ENCODE measurements at regions not wholly inside any gene's neighbourhood (a gene's known extent, or its start where the extent isn't known, plus 50 kb on each side); places are given as distances from the start of the nearest gene placed in this dataset.

GRCh38 chr1:239707615-239708014 lies 321.2 kb downstream of the CHRM3 start:
- Histone ChIP-seq H3K4me3 (ENCODE audit: low read depth, low read length) (no peak overlapping the region), H3K27me3 (ENCODE audit: control insufficient read depth, insufficient read depth, low read length) (no peaks in the 10 kb centered on the region), H3K79me2 (no peaks in the 10 kb centered on the region), H3K9me3 (ENCODE audit: control insufficient read depth, low read length) (no peaks in the 10 kb centered on the region), H3K4me1 (no peaks in the 10 kb centered on the region), H2AFZ (no peak overlapping the region), H3K36me3 (ENCODE audit: control insufficient read depth, insufficient read depth, low read length) (no peaks in the 10 kb centered on the region), H3K9ac (no peak overlapping the region), H3K4me2 (ENCODE audit: low read length) (no peak overlapping the region), H3K27ac (no peak overlapping the region)
- no peak for TF ChIP-seq CTCF (IDR thresholded peaks at IDR 0.05)

- Histone ChIP-seq H3K27me3 (ENCODE audit: control insufficient read depth, insufficient read depth, low read length) (no peaks in the 10 kb centered on the region), H3K4me1 (no peaks in the 10 kb centered on the region), H3K79me2 (no peaks in the 10 kb centered on the region), H2AFZ (no peak overlapping the region), H3K4me2 (ENCODE audit: low read length) (no peak overlapping the region), H3K9me3 (ENCODE audit: control insufficient read depth, low read length) (no peaks in the 10 kb centered on the region), H3K4me3 (ENCODE audit: low read depth, low read length) (no peak overlapping the region), H3K9ac (no peak overlapping the region), H3K36me3 (ENCODE audit: control insufficient read depth, insufficient read depth, low read length) (no peaks in the 10 kb centered on the region), H3K27ac (no peak overlapping the region)
- no peak for TF ChIP-seq CTCF (IDR thresholded peaks at IDR 0.05)
Measured at GRCh38 chr1:239708622-239709021, 322.3 kb downstream of the CHRM3 start.

GRCh38 chr1:239711768-239712167 lies 325.4 kb downstream of the CHRM3 start:
- H3K27ac ChIP-seq, result no peak overlapping the region
- H3K9ac ChIP-seq, result no peak overlapping the region
- no peak overlapping the region for H2AFZ ChIP-seq
- H3K9me3 ChIP-seq (ENCODE audit: control insufficient read depth, low read length), result no peaks in the 10 kb centered on the region
- H3K27me3 ChIP-seq (ENCODE audit: control insufficient read depth, insufficient read depth, low read length), result no peaks in the 10 kb centered on the region
- no peak for TF ChIP-seq CTCF (IDR thresholded peaks at IDR 0.05)
- no peak overlapping the region for H3K4me2 ChIP-seq (ENCODE audit: low read length)
- H3K79me2 ChIP-seq, result no peaks in the 10 kb centered on the region
- H3K4me1 ChIP-seq, result no peaks in the 10 kb centered on the region
- no peaks in the 10 kb centered on the region for H3K36me3 ChIP-seq (ENCODE audit: control insufficient read depth, insufficient read depth, low read length)
- no peak overlapping the region for H3K4me3 ChIP-seq (ENCODE audit: low read depth, low read length)

- no peak overlapping the region for H3K4me3 ChIP-seq (ENCODE audit: low read depth, low read length)
- H3K36me3 ChIP-seq (ENCODE audit: control insufficient read depth, insufficient read depth, low read length), result no peaks in the 10 kb centered on the region
- H3K27me3 ChIP-seq (ENCODE audit: control insufficient read depth, insufficient read depth, low read length), result no peaks in the 10 kb centered on the region
- H2AFZ ChIP-seq, result no peak overlapping the region
- no peak overlapping the region for H3K9ac ChIP-seq
- no peak overlapping the region for H3K4me2 ChIP-seq (ENCODE audit: low read length)
- no peak overlapping the region for H3K27ac ChIP-seq
- H3K4me1 ChIP-seq, result no peaks in the 10 kb centered on the region
- no peaks in the 10 kb centered on the region for H3K79me2 ChIP-seq
- TF ChIP-seq CTCF (IDR thresholded peaks at IDR 0.05), result no peak
- H3K9me3 ChIP-seq (ENCODE audit: control insufficient read depth, low read length), result no peaks in the 10 kb centered on the region
Measured at GRCh38 chr1:239717097-239717917, 330.9 kb downstream of the CHRM3 start.

GRCh38 chr1:239717918-239718184 lies 331.5 kb downstream of the CHRM3 start:
- H3K79me2 ChIP-seq, result no peaks in the 10 kb centered on the region
- no peak overlapping the region for H2AFZ ChIP-seq
- no peak overlapping the region for H3K27ac ChIP-seq
- no peaks in the 10 kb centered on the region for H3K36me3 ChIP-seq (ENCODE audit: control insufficient read depth, insufficient read depth, low read length)
- TF ChIP-seq CTCF (IDR thresholded peaks at IDR 0.05), result no peak
- no peak overlapping the region for H3K4me3 ChIP-seq (ENCODE audit: low read depth, low read length)
- no peaks in the 10 kb centered on the region for H3K27me3 ChIP-seq (ENCODE audit: control insufficient read depth, insufficient read depth, low read length)
- H3K9ac ChIP-seq, result no peak overlapping the region
- H3K4me1 ChIP-seq, result no peaks in the 10 kb centered on the region
- no peak overlapping the region for H3K4me2 ChIP-seq (ENCODE audit: low read length)
- no peaks in the 10 kb centered on the region for H3K9me3 ChIP-seq (ENCODE audit: control insufficient read depth, low read length)
